Gastroesophageal sphincter (tissue), 4 donors: ENCODE measurements at regions not wholly inside any gene's neighbourhood (a gene's known extent, or its start where the extent isn't known, plus 50 kb on each side); places are given as distances from the start of the nearest gene placed in this dataset.

Experiments
- ATAC-seq: fragments of 150-250 bp; one replicate; pipeline ENCODE4 v1.9.1; 2016; ENCODE audit warnings: mild to moderate bottlenecking, moderate library complexity
- H3K27ac ChIP-seq, 4 donors: fragments of 200-600 bp; sonication (generic) in 3 of 4; 1 replicate in 3 of 4; 2 replicates in 1 of 4; pipeline ENCODE4 v1.5.1; 2016 to 2019
- H3K27me3 ChIP-seq: fragments of 200-600 bp; sonication (generic); one replicate; pipeline ENCODE4 v1.5.1; 2019
- H3K36me3 ChIP-seq, 2 donors: fragments of 200-600 bp; sonication (generic); one replicate each; pipeline ENCODE4 v1.5.1; 2019; ENCODE audit warnings: control low read depth in 1 of 2
- H3K4me1 ChIP-seq, 3 donors: fragments of 200-600 bp; sonication (generic); 1 replicate in 2 of 3; 2 replicates in 1 of 3; pipeline ENCODE4 v1.5.1; 2016 to 2019; ENCODE audit warnings: control low read depth in 2 of 3
- H3K4me3 ChIP-seq, 2 donors: fragments of 200-600 bp; sonication (generic); one replicate each; pipeline ENCODE4 v1.5.1; 2019; ENCODE audit warnings: mild to moderate bottlenecking in 1 of 2, moderate library complexity in 1 of 2
- H3K9me3 ChIP-seq, 3 donors: fragments of 200-600 bp; sonication (generic); one replicate each; pipeline ENCODE4 v1.5.1; 2017 to 2019; ENCODE audit warnings: control low read depth in 2 of 3
- CTCF ChIP-seq, 4 experiments: fragments of 200-600 bp in 2 of 4; fragments of 450-650 bp in 2 of 4; sonication (generic) in 1 of 4; IDR thresholded peaks; one replicate each; pipeline ENCODE4 v1.5.1; 2017 to 2019; ENCODE audit warnings: antibody characterized with exemption in 4 of 4, mild to moderate bottlenecking in 2 of 4, moderate library complexity in 2 of 4
- EP300 ChIP-seq: sonication (generic); formaldehyde crosslinking; IDR thresholded peaks from one replicate; pipeline ENCODE4 v1.6.1; 2017; ENCODE audit warnings: antibody characterized with exemption, mild to moderate bottlenecking
- POLR2A ChIP-seq, 2 donors: fragments of 450-650 bp; IDR thresholded peaks; one replicate each; pipeline ENCODE4 v1.6.1; 2017; ENCODE audit warnings: antibody characterized with exemption in 2 of 2, mild to moderate bottlenecking in 2 of 2, moderate library complexity in 1 of 2
- POLR2AphosphoS5 ChIP-seq: sonication (generic); formaldehyde crosslinking; IDR thresholded peaks from one replicate; pipeline ENCODE4 v1.6.1; 2017; ENCODE audit warnings: antibody characterized with exemption
- WGBS, 2 donors: methylation state at CpG; one replicate each; pipeline ENCODE4 v1.1.5; 2018; ENCODE audit warnings: low coverage in 1 of 2; 5-methylcytosine and 5-hydroxymethylcytosine counted together

GRCh38 chr16:86730086-86730485, 151.7 kb downstream of the FOXL1 start:
- ATAC-seq: no peak
- TF ChIP-seq CTCF (IDR thresholded peaks at IDR 0.05): no peak
- TF ChIP-seq POLR2A (IDR thresholded peaks at IDR 0.05): no peak
- TF ChIP-seq POLR2AphosphoS5: no peak
- no peak for TF ChIP-seq EP300
- Histone ChIP-seq H3K4me3 (no peak overlapping the region), H3K9me3 (no peaks in the 10 kb centered on the region), H3K4me1 (no peaks in the 10 kb centered on the region), H3K27ac (no peak overlapping the region), H3K27me3 (peaks cover 96% of the 10 kb centered on the region), H3K36me3 (no peaks in the 10 kb centered on the region)
- 55% methylated on average over 4 of the region's 5 CpGs; no CpG with 5 or more reads in 1 of the 2 donors for WGBS, 2 donors

GRCh38 chr16:86730597-86730996, 152.2 kb downstream of the FOXL1 start:
- no peak overlapping the region for H3K4me3 ChIP-seq
- peaks cover 92% of the 10 kb centered on the region for H3K27me3 ChIP-seq
- H3K27ac ChIP-seq: no peak overlapping the region
- H3K9me3 ChIP-seq: no peaks in the 10 kb centered on the region
- no peaks in the 10 kb centered on the region for H3K4me1 ChIP-seq
- ATAC-seq: no peak
- no peaks in the 10 kb centered on the region for H3K36me3 ChIP-seq
- TF ChIP-seq CTCF (IDR thresholded peaks at IDR 0.05): no peak
- TF ChIP-seq EP300: no peak
- TF ChIP-seq POLR2A (IDR thresholded peaks at IDR 0.05): no peak
- no peak for TF ChIP-seq POLR2AphosphoS5
- WGBS, 2 donors: 22 to 23% methylated on average over 9 to 11 of the region's 12 CpGs

GRCh38 chr16:86732621-86733295, 154.4 kb downstream of the FOXL1 start:
- ATAC-seq: no peak
- WGBS, 2 donors: 0 to 25% methylated on average over 2 of the region's 28 CpGs
- no peaks in the 10 kb centered on the region for H3K4me1 ChIP-seq
- H3K27ac ChIP-seq: no peak overlapping the region
- TF ChIP-seq POLR2AphosphoS5 (no peak), CTCF (IDR thresholded peaks at IDR 0.05) (no peak), POLR2A (IDR thresholded peaks at IDR 0.05) (no peak), EP300 (no peak)
- H3K4me3 ChIP-seq: no peak overlapping the region
- peaks cover 93% of the 10 kb centered on the region for H3K27me3 ChIP-seq
- no peaks in the 10 kb centered on the region for H3K36me3 ChIP-seq
- H3K9me3 ChIP-seq: no peaks in the 10 kb centered on the region

GRCh38 chr16:86733546-86734254, 155.4 kb downstream of the FOXL1 start:
- TF ChIP-seq EP300 (no peak), CTCF (IDR thresholded peaks at IDR 0.05) (no peak), POLR2A (IDR thresholded peaks at IDR 0.05) (no peak), POLR2AphosphoS5 (no peak)
- Histone ChIP-seq H3K4me3 (no peak overlapping the region), H3K36me3 (no peaks in the 10 kb centered on the region), H3K9me3 (no peaks in the 10 kb centered on the region), H3K4me1 (no peaks in the 10 kb centered on the region), H3K27ac (no peak overlapping the region), H3K27me3 (peaks cover 89% of the 10 kb centered on the region)
- 48 to 53% methylated on average over 14 to 15 of the region's 27 CpGs for WGBS, 2 donors
- ATAC-seq: no peak
